Neural cell (in vitro differentiated cells): ENCODE measurements at regions not wholly inside any gene's neighbourhood (a gene's known extent, or its start where the extent isn't known, plus 50 kb on each side); places are given as distances from the start of the nearest gene placed in this dataset.

ENCODE experiments used
- H2AFZ ChIP-seq: fragments of 200-600, 300-800 bp; sonication (generic), shearing (Covaris generic); 2 replicates; pipeline ENCODE4 v1.6.0; 2014; ENCODE audit warnings: low read depth, mild to moderate bottlenecking, antibody characterized with exemption, low read length, moderate library complexity
- H3F3A ChIP-seq: fragments of 200-600 bp; shearing (Covaris generic); 2 replicates; pipeline ENCODE4 v1.6.1; 2016; ENCODE audit warnings: mild to moderate bottlenecking, moderate library complexity, mixed read lengths, antibody characterized with exemption, low read length; ENCODE audit not compliant: insufficient read depth, poor library complexity, severe bottlenecking
- H3K27ac ChIP-seq: fragments of 200-600, 300-800 bp; sonication (generic), shearing (Covaris generic); 2 replicates; pipeline ENCODE4 v1.5.1; 2014; ENCODE audit warnings: mild to moderate bottlenecking, low read length, moderate library complexity
- H3K27me3 ChIP-seq: fragments of 300-800, 200-600 bp; sonication (generic), shearing (Covaris generic); 2 replicates; pipeline ENCODE4 v1.6.0; 2014; ENCODE audit warnings: mild to moderate bottlenecking, low read depth, low read length, moderate library complexity; ENCODE audit not compliant: insufficient read depth
- H3K36me3 ChIP-seq: fragments of 300-800, 200-600 bp; sonication (generic), shearing (Covaris generic); 2 replicates; pipeline ENCODE4 v1.5.1; 2014; ENCODE audit warnings: mild to moderate bottlenecking, antibody characterized with exemption, low read length, moderate library complexity; ENCODE audit not compliant: insufficient read depth
- H3K4me2 ChIP-seq: fragments of 300-800, 200-600 bp; sonication (generic), shearing (Covaris generic); 2 replicates; pipeline ENCODE4 v1.6.0; 2014; ENCODE audit warnings: mild to moderate bottlenecking, low read length
- H3K4me3 ChIP-seq: fragments of 300-800, 200-600 bp; sonication (generic), shearing (Covaris generic); 2 replicates; pipeline ENCODE4 v1.5.1; 2014; ENCODE audit warnings: mild to moderate bottlenecking, low read length, moderate library complexity
- H3K79me2 ChIP-seq: fragments of 200-600 bp; shearing (Covaris generic); replicated peaks from 2 replicates; pipeline ENCODE4 v1.6.0; 2014; ENCODE audit warnings: mild to moderate bottlenecking, low read length, moderate library complexity; ENCODE audit not compliant: insufficient read depth
- H3K9ac ChIP-seq: fragments of 300-800, 200-600 bp; sonication (generic), shearing (Covaris generic); 2 replicates; pipeline ENCODE4 v1.6.1; 2016; ENCODE audit warnings: mild to moderate bottlenecking, low read length, mixed read lengths
- H3K9me2 ChIP-seq: fragments of 200-600 bp; shearing (Covaris generic); 2 replicates; pipeline ENCODE4 v1.6.1; 2016; ENCODE audit warnings: mild to moderate bottlenecking, low read length, mixed read lengths; ENCODE audit not compliant: insufficient read depth
- H3K9me3 ChIP-seq: fragments of 200-600, 300-800 bp; sonication (generic), shearing (Covaris generic); 2 replicates; pipeline ENCODE4 v1.6.1; 2016; ENCODE audit warnings: mild to moderate bottlenecking, mixed run types, low read length, moderate library complexity, mixed read lengths
- H4K20me1 ChIP-seq: fragments of 200-600 bp; shearing (Covaris generic); 2 replicates; pipeline ENCODE4 v1.6.1; 2016; ENCODE audit warnings: mild to moderate bottlenecking, mixed run types; ENCODE audit not compliant: insufficient read depth
- CTCF ChIP-seq: fragments of 450-650 bp; IDR thresholded peaks from 2 replicates; pipeline ENCODE4 v1.5.1; 2014; ENCODE audit warnings: antibody characterized with exemption, mild to moderate bottlenecking, moderate library complexity; ENCODE audit not compliant: poor library complexity, severe bottlenecking
- EP300 ChIP-seq: fragments of 450-650 bp; conservative IDR thresholded peaks from 2 replicates; pipeline ENCODE4 v1.6.1; 2014; ENCODE audit warnings: antibody characterized with exemption, mild to moderate bottlenecking, moderate library complexity; ENCODE audit not compliant: poor library complexity, severe bottlenecking
- EZH2 ChIP-seq: fragments of 200-600, 300-800 bp; shearing (Covaris generic), sonication (generic); IDR thresholded peaks from 2 replicates; pipeline ENCODE4 v1.6.1; 2014; ENCODE audit warnings: antibody characterized with exemption, low read length, borderline replicate concordance, mild to moderate bottlenecking; ENCODE audit not compliant: insufficient read depth, poor library complexity, severe bottlenecking
- MXI1 ChIP-seq: fragments of 450-650 bp; conservative IDR thresholded peaks from 2 replicates; pipeline ENCODE4 v1.6.1; 2014; ENCODE audit warnings: antibody characterized with exemption, mild to moderate bottlenecking; ENCODE audit not compliant: poor library complexity, severe bottlenecking
- POLR2AphosphoS5 ChIP-seq: IDR thresholded peaks from 2 replicates; pipeline ENCODE4 v1.6.1; 2012
- RAD21 ChIP-seq: fragments of 450-650 bp; conservative IDR thresholded peaks from 2 replicates; pipeline ENCODE4 v1.6.1; 2014; ENCODE audit warnings: antibody characterized with exemption, mild to moderate bottlenecking, moderate library complexity
- REST ChIP-seq: IDR thresholded peaks from 2 replicates; pipeline ENCODE4 v1.6.1; 2012; ENCODE audit warnings: borderline replicate concordance
- SMC3 ChIP-seq: fragments of 450-650 bp; conservative IDR thresholded peaks from 2 replicates; pipeline ENCODE4 v1.6.1; 2014; ENCODE audit warnings: antibody characterized with exemption, mild to moderate bottlenecking, moderate library complexity; ENCODE audit not compliant: poor library complexity
- TAF1 ChIP-seq: IDR thresholded peaks from 2 replicates; pipeline ENCODE4 v1.6.1; 2012; ENCODE audit warnings: low read depth

GRCh38 chr4:14564281-14564680, 438.0 kb upstream of the CPEB2 start:
- Histone ChIP-seq H3K4me2 (no peak overlapping the region), H3K9me2 (no peaks in the 10 kb centered on the region), H3F3A (no peaks in the 10 kb centered on the region), H2AFZ (no peak overlapping the region), H3K27me3 (no peaks in the 10 kb centered on the region), H3K27ac (no peak overlapping the region), H3K4me3 (no peak overlapping the region), H3K9me3 (no peaks in the 10 kb centered on the region), H3K9ac (no peak overlapping the region), H3K79me2 (no peaks in the 10 kb centered on the region), H4K20me1 (no peaks in the 10 kb centered on the region), H3K36me3 (no peaks in the 10 kb centered on the region)
- TF ChIP-seq REST: no peak
- no peak for TF ChIP-seq RAD21
- no peak for TF ChIP-seq CTCF
- TF ChIP-seq TAF1: no peak
- no peak for TF ChIP-seq EZH2
- no peak for TF ChIP-seq EP300
- no peak for TF ChIP-seq SMC3
- no peak for TF ChIP-seq POLR2AphosphoS5
- no peak for TF ChIP-seq MXI1

GRCh38 chr4:14566518-14566917, 435.8 kb upstream of the CPEB2 start:
- Histone ChIP-seq H3K9me2 (no peaks in the 10 kb centered on the region), H3K9me3 (no peaks in the 10 kb centered on the region), H3K4me3 (no peak overlapping the region), H3K27me3 (no peaks in the 10 kb centered on the region), H3F3A (no peaks in the 10 kb centered on the region), H3K4me2 (no peak overlapping the region), H3K9ac (no peak overlapping the region), H3K36me3 (no peaks in the 10 kb centered on the region), H2AFZ (no peak overlapping the region), H3K79me2 (no peaks in the 10 kb centered on the region), H4K20me1 (no peaks in the 10 kb centered on the region), H3K27ac (no peak overlapping the region)
- TF ChIP-seq EP300: no peak
- no peak for TF ChIP-seq RAD21
- TF ChIP-seq MXI1: no peak
- no peak for TF ChIP-seq TAF1
- no peak for TF ChIP-seq POLR2AphosphoS5
- TF ChIP-seq CTCF: no peak
- TF ChIP-seq EZH2: no peak
- TF ChIP-seq REST: no peak
- no peak for TF ChIP-seq SMC3
